Smooth muscle cell (in vitro differentiated cells): ENCODE measurements at regions not wholly inside any gene's neighbourhood (a gene's known extent, or its start where the extent isn't known, plus 50 kb on each side); places are given as distances from the start of the nearest gene placed in this dataset.

Source experiments
- DNase-seq: peaks from one replicate; lab custom pipeline; 2025; ENCODE audit not compliant: unreplicated experiment; lab: John Stamatoyannopoulos, UW
- H2AFZ ChIP-seq: fragments of 200-600 bp; sonication (generic); 2 replicates; pipeline ENCODE4 v1.6.0; 2016; ENCODE audit warnings: antibody characterized with exemption, low read depth, mild to moderate bottlenecking
- H3F3A ChIP-seq: fragments of 200-600 bp; sonication (generic); 2 replicates; pipeline ENCODE4 v1.6.0; 2017; ENCODE audit warnings: antibody characterized with exemption, low read depth
- H3K27ac ChIP-seq: fragments of 200-600 bp; sonication (generic); 2 replicates; pipeline ENCODE4 v1.5.1; 2016; ENCODE audit warnings: low read depth, mild to moderate bottlenecking
- H3K27me3 ChIP-seq: fragments of 200-600 bp; sonication (generic); 2 replicates; pipeline ENCODE4 v1.6.1; 2016; ENCODE audit warnings: low read depth, mild to moderate bottlenecking
- H3K36me3 ChIP-seq: fragments of 200-600 bp; sonication (generic); 2 replicates; pipeline ENCODE4 v1.5.1; 2016; ENCODE audit warnings: low read depth
- H3K4me1 ChIP-seq: fragments of 200-600 bp; sonication (generic); 2 replicates; pipeline ENCODE4 v1.5.1; 2016; ENCODE audit warnings: low read depth
- H3K4me2 ChIP-seq: fragments of 200-600 bp; sonication (generic); 2 replicates; pipeline ENCODE4 v1.6.0; 2016; ENCODE audit warnings: mild to moderate bottlenecking
- H3K4me3 ChIP-seq: fragments of 200-600 bp; sonication (generic); 2 replicates; pipeline ENCODE4 v1.5.1; 2016; ENCODE audit warnings: mild to moderate bottlenecking
- H3K79me2 ChIP-seq: fragments of 200-600 bp; sonication (generic); 2 replicates; pipeline ENCODE4 v1.6.0; 2016; ENCODE audit warnings: low read depth, mild to moderate bottlenecking
- H3K9ac ChIP-seq: fragments of 200-600 bp; sonication (generic); 2 replicates; pipeline ENCODE4 v1.6.0; 2016; ENCODE audit warnings: low read depth
- H3K9me3 ChIP-seq: fragments of 200-600 bp; sonication (generic); replicated peaks from 2 replicates; pipeline ENCODE4 v1.5.1; 2016; ENCODE audit warnings: low read depth
- H4K20me1 ChIP-seq: fragments of 200-600 bp; sonication (generic); 2 replicates; pipeline ENCODE4 v1.6.0; 2016; ENCODE audit warnings: low read depth
- CTCF ChIP-seq: fragments of 200-600 bp; sonication (generic); IDR thresholded peaks from 2 replicates; pipeline ENCODE4 v1.5.1; 2017; ENCODE audit warnings: borderline replicate concordance, mild to moderate bottlenecking, antibody characterized with exemption; ENCODE audit not compliant: insufficient read depth, poor library complexity, severe bottlenecking
- WGBS: methylation state at CpG from one replicate; pipeline ENCODE4 v1.1.7; 2016; ENCODE audit warnings: low lambda C conversion rate; 5-methylcytosine and 5-hydroxymethylcytosine counted together

- no peak for TF ChIP-seq CTCF
- Histone ChIP-seq H4K20me1 (no peaks in the 10 kb centered on the region), H3K27ac (no peak overlapping the region), H3K36me3 (no peaks in the 10 kb centered on the region), H3K4me1 (no peaks in the 10 kb centered on the region), H3K79me2 (no peaks in the 10 kb centered on the region), H3K9me3 (no peaks in the 10 kb centered on the region), H3K27me3 (no peaks in the 10 kb centered on the region), H3K4me2 (no peak overlapping the region), H2AFZ (no peak overlapping the region), H3F3A (no peaks in the 10 kb centered on the region), H3K9ac (no peak overlapping the region), H3K4me3 (no peak overlapping the region)
- DNase-seq = no peak
- WGBS = 74% methylated on average over 2 of the region's 2 CpGs
Observed at GRCh38 chr20:12715371-12715770, 293.4 kb upstream of the SPTLC3 start.

- H3F3A ChIP-seq = no peaks in the 10 kb centered on the region
- DNase-seq = no peak
- no peak overlapping the region for H3K4me3 ChIP-seq
- WGBS = 97% methylated on average over 3 of the region's 3 CpGs
- no peaks in the 10 kb centered on the region for H3K4me1 ChIP-seq
- TF ChIP-seq CTCF = no peak
- no peaks in the 10 kb centered on the region for H3K9me3 ChIP-seq
- H3K27ac ChIP-seq = no peak overlapping the region
- H3K27me3 ChIP-seq = no peaks in the 10 kb centered on the region
- H4K20me1 ChIP-seq = no peaks in the 10 kb centered on the region
- no peak overlapping the region for H3K9ac ChIP-seq
- no peaks in the 10 kb centered on the region for H3K79me2 ChIP-seq
- no peak overlapping the region for H2AFZ ChIP-seq
- H3K4me2 ChIP-seq = no peak overlapping the region
- H3K36me3 ChIP-seq = no peaks in the 10 kb centered on the region
Observed at GRCh38 chr20:12715991-12716680, 292.6 kb upstream of the SPTLC3 start.

- H3K36me3 ChIP-seq = no peaks in the 10 kb centered on the region
- 88% methylated on average over 1 of the region's 1 CpG for WGBS
- DNase-seq = no peak
- H3K4me1 ChIP-seq = no peaks in the 10 kb centered on the region
- no peak overlapping the region for H3K9ac ChIP-seq
- no peak overlapping the region for H3K27ac ChIP-seq
- no peaks in the 10 kb centered on the region for H3F3A ChIP-seq
- H3K4me2 ChIP-seq = no peak overlapping the region
- H3K4me3 ChIP-seq = no peak overlapping the region
- H3K9me3 ChIP-seq = no peaks in the 10 kb centered on the region
- no peak overlapping the region for H2AFZ ChIP-seq
- H4K20me1 ChIP-seq = no peaks in the 10 kb centered on the region
- H3K79me2 ChIP-seq = no peaks in the 10 kb centered on the region
- no peaks in the 10 kb centered on the region for H3K27me3 ChIP-seq
- TF ChIP-seq CTCF = no peak
Observed at GRCh38 chr20:12717061-12717460, 291.7 kb upstream of the SPTLC3 start.

- Histone ChIP-seq H4K20me1 (no peaks in the 10 kb centered on the region), H3K4me1 (no peaks in the 10 kb centered on the region), H3K27ac (no peak overlapping the region), H3F3A (no peaks in the 10 kb centered on the region), H3K79me2 (no peaks in the 10 kb centered on the region), H3K36me3 (no peaks in the 10 kb centered on the region), H3K4me3 (no peak overlapping the region), H3K27me3 (no peaks in the 10 kb centered on the region), H3K9ac (no peak overlapping the region), H3K4me2 (peak overlapping the region; percentile 45), H2AFZ (no peak overlapping the region), H3K9me3 (no peaks in the 10 kb centered on the region)
- no peak for TF ChIP-seq CTCF
- no peak for DNase-seq
- 34% methylated on average over 4 of the region's 4 CpGs for whole genome bisulfite sequencing
Observed at GRCh38 chr20:12718619-12719018, 290.2 kb upstream of the SPTLC3 start.
